Activated CD8-positive, alpha-beta memory T cell treated with anti-CD3 and anti-CD28 coated beads, Interleukin-2, amount 50 U/mL, for 1 hour (primary cell): ENCODE measurements at regions not wholly inside any gene's neighbourhood (a gene's known extent, or its start where the extent isn't known, plus 50 kb on each side); places are given as distances from the start of the nearest gene placed in this dataset.
"Not testable (repeated sequence)": the region's sequence is repeated elsewhere in the genome, so short reads cannot be mapped to it uniquely, and the experiment has no call there.

Experiments
- DNase-seq: peaks from one replicate; pipeline ENCODE4 v3.0.0-alpha.2; 2020; ENCODE audit errors: extremely low read depth

DNA sequence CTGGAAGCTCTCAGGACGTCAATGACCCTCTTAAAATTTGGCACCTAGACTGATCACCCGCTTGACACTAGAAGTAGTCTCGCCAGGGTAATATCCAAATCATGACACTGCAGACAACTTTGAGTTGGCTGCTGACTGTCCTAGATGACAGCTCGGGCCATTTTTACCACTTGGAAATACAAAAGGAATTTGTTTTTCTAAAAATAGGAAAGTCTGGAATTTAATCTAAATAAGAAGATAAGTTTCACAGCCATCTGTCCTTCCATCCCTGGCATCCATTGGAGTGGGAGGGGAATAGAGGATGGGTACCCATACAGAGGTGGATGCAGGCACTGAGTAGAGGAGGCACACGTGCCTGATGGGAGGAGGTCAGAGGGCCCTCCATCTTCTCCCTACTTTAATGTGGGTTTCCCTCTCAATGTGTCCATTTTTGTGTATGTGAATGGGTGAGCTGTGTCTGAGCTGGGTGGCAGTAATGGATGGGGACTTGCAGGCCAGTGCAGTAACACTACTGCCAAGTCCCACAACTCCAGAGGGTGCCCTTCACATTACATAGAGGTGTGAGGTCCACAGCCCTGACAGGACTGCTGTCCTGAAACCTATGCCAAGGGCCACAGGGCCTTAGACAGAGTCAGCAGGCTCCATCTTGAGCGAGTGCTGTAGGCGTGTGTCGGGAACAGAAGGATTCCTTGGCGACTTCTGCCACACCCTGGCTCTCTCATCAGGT is 104.8 kb upstream of the IPO9 start:
- no peak for DNase-seq

DNA sequence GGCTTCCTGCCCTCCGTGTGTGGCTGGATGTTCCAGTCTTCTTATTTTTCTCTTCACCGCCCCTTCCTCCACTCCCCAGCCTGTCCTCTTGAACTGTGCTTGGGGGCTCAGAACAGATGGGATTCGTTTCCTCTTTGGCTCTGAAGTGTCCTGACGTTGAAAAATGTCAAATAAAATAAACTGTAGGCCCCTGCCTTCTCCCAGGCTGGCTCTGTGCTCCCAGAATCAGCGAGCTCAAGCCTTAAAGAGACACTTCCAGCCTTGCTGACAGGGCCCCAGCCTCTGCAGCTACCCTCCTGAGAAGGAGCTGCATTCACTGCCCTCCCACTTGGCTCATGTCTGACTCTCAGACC is 104.2 kb upstream of the IPO9 start:
- no peak for DNase-seq

DNA sequence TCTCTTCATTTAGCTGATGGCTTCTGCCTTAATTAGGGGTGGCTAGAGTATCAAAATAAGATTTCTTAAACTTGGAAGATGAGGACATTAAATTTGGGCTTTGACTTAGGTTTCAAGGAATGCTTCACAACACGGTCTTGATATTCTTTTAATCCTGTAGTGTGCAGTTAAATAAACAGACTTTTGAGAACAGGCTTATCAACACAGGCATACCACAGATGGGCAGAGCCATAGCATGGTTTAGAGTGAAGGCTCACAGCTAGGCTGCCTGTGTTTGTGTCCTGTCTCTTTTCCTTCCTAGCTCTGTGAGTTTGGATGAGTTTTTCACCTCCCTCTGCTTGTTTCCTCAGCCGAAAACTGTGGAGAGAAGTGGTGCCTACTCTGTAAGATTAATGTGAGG is 102.3 kb upstream of the IPO9 start:
- DNase-seq: no peak

DNA sequence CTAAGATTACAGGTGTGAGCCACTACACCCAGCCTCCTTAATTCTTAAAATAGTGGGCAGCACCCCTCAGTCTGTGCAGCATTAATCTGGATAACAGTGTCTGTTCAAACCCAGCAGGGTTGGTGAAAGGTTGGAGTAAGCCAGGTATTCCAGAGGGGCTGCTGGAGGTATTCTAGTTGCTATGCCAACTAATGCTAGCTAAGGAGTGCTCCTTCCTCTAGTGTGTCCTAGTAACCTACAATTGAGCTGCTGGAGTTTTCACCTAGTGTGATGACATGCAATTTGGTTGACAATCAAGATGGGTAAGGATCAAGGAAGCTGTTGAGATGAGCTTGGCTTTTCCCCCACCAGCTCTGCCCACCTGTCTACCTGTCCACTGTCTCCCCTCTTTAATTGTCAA is 100.2 kb upstream of the IPO9 start:
- DNase-seq: no peak

DNA sequence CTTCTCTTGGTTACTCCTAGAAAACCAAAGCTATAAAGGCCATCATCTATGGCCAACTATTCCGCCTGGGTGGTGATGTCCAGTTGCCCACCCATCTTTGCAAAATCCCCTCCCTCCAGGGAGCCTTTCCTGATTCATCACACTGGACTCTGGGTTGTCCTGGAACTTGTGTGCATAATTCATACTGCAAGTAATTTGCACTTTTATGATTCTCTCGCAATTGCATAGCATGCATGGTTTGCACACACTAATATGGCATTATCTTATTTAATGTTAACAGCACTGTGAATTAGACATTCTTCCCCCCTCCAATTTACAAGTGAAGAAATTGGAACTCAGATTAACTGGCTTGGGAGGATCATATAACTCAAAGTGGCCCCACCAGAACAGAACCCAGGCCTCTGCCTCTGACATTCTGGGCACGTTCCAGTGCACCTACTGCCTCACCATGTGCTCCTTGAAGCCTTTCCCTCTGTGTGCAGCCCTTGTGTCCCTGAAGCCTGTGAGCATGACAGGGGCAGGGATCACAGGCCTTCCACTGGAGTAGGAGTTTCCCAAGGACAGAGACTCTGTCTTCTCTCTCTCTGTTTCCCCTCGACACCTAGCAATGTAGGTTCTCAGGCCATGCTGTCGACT is 98.9 kb upstream of the IPO9 start:
- DNase-seq: no peak

DNA sequence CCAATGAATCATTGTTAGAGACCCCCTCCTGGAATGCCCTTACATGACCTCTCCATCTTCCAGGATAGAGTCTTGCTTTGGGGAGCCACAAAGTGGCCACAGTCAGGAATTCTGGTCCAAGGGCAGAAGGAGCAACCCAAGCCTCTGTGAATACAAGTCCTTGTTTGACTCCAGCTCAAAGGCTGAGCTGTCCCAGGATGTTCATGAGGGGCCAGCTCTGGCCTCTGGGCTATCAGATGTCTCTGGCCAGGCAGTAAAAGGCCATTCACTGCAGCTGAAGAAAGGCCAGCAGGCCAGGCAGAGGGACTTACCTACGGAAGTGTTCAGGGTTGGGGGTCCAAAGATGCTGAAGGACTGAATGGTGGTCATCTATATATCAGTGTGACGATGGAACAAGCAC is 98.3 kb upstream of the IPO9 start:
- DNase-seq: no peak

DNA sequence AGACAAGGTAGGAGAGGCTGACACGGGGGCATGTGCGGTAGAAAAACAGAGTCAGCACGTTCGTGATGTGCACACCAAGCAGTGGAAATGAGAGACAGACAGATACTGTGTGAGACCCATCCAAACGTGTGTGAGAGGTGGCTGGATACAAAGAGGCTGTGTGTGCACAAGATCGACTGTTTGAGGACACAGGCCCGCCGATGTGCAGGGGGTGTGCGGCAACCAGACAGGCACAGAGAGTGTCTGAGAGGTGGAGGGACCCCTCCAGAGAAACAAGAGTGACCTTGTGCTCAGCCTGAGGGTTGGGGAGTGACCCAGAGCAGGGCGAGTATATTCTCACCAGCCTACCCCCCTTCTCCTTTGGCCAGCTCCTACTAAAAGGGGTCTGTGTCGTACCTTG is 97.8 kb upstream of the IPO9 start:
- no peak for DNase-seq

DNA sequence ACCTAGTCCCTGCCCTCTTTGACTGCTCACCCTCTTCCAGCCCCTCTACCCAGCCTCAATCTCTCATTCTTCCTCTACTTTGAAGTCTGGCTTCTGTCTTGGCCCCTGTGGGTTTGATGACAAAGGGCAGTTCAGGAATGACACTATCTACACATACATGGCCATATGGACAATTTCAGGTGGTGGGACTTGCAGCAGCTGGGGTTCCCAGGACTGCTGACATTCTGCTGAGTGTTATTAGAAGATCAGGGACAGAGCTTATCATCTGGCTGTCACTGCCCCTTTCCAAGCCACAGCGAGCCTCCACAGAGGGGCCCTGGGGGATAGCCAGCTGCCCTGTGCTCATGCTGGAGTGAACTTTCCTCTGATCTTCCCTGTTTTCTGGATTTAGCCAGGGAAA is 97.4 kb upstream of the IPO9 start:
- no peak for DNase-seq

DNA sequence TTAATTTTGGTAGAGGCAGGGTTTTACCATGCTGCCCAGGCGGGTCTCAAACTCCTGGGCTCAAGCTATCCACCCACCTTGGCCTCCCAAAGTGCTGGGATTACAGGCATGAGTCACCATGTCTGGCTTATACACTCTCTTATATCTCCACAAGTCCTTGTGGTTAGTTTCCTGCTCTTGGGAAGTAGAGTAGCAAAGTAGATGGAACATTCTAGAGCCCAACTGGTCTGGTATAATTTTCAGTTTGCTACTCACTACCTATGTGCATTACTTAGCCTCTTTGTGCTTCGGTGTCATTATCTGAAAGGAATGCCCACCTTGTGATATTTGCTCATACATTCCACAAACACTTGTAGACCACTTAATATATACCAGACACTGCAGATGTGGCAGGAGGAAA is 96.6 kb upstream of the IPO9 start:
- no peak for DNase-seq

DNA sequence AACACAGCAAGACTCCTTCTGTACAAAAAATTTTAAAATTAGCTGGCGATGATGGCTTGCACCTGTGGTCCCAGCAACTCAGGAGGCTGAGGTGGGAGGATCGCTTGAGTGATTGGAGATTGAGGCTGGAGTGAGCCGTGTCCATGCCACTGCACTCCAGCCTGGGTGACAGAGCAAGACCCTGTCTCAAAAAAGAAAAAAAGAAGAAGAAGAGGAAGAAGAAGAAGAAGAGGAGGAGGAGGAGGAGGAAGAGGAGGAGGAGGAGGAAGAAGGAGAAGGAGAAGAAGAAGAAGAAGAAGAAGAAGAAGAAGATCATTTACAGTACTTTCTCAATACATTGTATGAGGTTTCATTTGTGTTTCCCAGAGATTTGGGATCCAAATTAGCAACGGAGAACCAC is 94.7 kb upstream of the IPO9 start:
- not testable (repeated sequence) for DNase-seq

DNA sequence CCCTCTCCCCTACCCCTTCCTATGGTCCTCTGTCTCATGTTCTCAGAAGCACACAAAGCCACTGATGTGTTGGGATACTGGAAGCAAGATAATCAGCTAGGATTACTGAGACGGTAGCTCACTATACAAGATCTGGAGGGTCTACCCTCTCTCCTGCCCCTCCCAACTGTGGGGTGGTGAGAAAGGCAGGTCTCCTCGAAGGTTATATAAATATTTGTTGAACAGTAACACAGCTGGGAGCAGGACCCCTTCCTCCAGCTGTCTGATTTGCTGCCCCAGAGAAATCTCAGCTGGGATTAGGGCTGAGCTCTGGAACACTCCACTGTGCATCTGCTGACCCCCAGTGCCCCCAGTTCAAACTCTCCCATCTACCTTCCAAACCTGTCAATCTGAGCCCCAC is 94.2 kb upstream of the IPO9 start:
- no peak for DNase-seq

DNA sequence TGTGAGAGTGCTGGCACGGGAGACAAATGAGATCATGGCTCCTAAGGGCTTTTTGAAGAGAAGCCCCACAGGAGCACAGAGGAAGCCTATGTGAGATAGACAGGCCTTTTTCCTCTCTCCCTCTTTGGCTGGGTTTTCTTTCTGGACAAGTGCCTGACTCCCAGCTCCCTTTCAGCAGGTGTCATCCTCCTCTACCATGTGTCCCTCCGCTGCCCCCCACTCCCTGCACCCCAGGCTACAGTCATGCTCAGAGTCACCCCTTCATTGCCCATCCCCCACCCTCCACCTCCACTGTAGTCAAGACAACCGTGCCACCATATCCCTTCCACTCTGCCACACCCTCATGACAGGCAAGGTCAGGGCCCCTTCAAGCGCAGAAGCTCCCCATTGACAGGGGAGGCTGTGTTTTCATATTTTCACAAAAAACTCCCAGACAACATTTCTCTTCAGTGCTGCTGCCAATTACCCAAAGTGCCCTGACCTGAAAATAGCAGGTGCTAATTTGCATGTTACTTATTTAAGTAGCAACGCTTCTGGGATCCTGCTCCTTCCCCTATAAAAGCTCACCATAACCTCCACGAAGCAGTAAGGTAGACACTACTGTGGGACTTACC is 92.1 kb upstream of the IPO9 start:
- DNase-seq: no peak

DNA sequence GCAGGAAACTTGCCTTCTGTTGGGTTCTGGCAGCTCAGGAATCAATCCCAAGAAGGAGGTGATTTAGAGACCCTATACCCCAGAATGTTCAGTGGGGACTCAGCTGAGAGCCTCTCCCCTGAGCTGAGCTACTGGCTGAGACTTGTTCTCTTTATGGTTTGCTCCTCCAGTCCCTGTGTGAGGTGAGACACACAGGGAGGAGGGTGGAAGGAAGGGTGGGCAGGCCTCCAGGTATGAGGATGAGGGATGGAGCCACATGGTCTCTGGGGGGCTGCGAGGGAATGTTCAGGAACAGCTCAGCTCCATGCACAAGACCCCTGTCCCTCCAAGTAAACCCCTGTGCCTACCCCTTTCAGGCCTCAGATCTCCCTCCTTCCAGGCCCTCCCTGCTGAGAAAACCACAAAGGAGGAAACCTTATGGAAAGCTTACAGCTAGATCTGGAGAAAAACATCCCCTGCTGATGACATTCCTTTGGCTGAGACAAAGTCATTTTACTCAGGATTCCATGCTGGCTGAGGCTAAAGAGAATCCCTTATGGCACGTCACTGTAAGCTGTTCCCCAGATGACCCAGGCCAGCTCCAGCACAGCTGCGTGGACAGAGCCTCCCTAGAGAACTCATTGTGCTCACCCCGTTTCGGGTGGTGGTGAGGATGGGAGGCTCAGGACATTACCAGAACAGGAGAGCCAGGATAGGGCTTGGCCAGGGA is 91.5 kb upstream of the IPO9 start:
- no peak for DNase-seq

DNA sequence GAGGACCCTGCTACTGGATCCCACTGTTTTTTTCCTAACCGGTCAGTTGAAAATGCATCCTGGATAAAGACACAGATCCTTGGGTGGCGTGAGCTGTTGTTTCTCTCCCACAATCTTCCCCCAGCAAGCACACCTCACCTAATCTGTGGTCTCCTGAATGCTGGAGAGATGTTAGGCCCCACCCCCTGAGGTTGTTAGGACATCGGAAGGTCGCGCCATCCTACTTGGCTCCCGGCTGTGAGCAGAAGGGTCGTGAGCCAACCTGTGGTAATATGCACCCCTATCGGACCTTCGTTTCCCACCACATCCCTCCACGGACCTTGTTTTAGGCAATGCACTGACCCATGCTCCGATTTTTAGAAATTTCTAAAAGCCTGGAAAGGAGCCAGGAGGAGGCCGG is 89.9 kb upstream of the IPO9 start:
- DNase-seq: no peak

DNA sequence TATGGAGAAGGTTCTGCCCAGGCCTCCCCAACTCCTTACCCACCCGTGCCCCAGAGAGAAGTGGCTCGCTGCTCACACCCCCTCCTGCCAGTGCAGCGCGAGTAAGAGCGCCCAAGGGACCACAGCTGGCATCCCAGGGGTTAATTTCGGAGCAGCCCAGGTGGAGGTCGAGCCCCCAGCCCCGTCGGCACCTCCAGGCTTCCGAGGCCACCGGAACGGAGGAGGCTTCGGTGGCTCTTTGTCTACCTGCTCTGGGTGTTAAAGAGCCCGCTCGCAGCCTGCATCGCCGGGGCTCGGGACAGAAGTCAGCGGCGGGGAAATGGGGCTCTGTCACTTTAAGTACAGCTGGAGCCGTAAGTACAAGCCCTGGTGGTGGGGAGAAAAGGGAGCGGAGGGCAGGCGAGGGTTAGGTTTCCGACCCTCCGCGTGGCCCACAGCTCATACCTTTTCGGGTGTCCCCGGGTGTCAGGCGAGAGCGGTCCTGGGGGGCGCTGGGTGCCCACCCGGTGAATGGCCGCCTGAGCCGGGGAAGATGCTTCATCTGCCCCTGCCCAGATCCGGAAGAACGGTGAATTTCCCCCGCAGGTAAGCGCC is 89.4 kb upstream of the IPO9 start:
- DNase-seq: peak; percentile 16

DNA sequence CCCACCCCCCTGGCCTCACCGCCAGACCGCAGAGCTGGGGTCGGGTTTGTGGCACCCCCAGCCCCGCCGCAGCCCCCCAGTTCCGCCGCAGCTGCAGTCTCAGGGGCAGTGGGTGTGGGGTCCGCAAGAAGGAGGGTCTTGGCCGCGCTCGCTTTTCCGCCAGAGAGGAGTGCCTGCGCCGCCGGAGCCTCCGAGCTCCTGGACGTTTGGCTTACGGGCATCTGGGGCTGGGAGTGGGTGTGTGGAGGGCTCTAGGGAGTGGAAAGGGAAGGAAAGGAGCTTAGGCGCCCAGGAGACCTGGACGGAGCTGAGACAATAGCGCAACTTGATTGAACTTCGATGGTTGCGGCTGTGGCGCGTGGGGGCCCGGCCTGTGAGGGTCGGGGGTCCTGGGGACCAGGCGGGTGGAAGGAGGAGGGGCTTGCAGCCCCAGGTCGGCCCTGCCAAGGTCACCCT is 88.8 kb upstream of the IPO9 start:
- DNase-seq: no peak

DNA sequence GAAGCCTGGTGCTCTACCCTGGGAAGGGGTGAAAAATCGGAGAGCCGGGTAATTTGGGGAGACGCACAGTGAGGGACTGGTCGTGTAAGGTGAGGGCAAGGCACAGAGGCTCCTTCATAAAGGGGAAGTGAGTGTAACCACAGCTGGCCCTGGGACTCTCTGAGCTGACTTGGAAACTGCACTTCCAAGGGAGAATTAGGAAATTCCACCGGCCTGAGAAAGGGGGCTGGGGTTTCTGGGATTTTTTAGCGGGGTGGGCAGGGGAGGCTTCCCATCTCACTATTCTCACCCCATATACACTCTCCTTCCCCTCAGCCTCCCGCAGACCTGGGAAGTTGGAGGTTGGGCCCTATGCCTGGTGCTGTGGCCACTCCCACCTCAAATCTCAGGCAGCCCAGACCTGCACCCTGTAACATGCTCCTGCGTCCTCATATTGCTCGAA is 88.3 kb upstream of the IPO9 start:
- DNase-seq: no peak

DNA sequence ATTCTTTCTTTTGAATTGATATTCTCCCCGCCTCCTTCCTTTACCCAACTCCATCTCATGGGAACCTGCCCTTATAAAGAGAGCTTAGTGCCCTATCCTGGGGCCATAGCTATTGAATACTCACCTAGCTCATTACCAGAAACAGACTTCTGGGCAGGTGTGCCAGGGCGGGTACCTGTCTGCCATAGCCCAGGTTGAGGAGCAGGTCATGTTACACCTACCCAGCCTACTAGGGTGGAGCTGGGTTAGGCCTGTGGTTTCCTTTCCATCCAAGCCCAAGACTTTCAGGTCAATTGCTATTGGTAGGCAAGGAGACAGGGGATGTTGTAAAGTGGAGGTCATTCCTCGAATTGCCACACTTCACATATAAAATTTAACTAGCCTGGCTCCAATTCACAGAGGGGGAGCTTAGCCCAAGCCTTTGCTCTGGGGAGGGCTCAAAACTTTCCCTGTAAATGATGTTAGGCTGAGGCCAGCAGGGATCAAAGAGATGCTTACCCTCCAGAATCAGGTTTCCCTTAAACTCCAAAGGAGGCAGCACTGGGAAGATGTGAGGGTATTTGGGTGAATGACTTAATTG is 87.1 kb upstream of the IPO9 start:
- DNase-seq: no peak

DNA sequence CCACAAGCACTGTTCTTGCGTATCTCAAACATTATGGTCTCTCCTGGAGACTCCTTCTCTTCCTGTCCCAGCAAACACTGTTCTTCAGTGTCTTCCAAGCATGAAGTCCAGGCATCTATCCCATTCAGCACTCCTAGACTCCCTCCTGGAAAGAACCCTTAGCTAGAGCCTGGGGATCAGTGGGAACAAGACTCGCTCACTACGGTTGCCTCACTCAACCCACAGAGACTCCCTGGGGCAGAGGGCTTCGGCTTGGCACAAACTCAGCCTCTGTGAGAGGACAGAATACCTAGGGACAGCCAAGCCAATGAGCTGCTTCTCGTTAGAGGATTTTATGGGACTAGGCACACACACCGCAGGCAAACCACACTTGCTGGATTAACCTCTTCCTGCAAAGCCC is 86.5 kb upstream of the IPO9 start:
- no peak for DNase-seq

DNA sequence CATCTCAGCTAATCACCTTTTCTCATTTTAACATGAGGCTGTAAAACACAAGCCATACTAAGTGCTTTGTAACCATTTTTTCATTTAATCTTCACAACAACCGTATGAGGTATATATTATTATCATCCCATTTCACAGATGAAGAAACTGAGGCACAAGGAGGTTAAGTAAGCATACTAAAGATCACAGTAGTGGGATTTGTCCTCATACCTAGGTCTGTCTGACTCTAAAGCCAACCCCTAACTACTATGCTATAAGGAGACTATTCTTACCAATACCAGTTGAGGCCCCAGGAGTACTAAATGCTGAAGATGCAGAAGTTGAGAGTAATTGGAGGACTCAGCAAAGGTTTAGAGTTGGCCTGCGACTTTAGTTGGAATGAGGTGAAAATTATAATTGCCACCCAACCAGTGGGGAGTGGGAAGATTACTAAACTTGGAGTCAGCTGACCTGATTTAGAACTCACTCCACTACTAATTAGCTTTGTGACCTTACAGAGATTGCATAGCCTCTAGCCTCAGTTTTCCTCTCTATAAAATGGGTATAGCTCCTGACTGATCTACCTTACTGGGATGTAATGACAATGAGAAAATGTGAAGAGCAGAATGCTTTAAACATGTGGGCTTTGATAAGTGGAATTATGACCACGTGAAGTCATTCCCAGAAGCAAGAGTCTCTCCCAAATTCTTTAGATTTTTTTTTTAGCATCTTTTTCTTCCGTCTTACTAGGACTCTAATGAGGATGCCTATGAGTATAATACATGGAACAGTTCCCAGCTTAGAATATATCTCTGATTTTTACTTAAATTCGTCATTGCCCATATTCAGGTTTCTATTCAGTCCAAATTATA is 85.8 kb upstream of the IPO9 start:
- DNase-seq: no peak

DNA sequence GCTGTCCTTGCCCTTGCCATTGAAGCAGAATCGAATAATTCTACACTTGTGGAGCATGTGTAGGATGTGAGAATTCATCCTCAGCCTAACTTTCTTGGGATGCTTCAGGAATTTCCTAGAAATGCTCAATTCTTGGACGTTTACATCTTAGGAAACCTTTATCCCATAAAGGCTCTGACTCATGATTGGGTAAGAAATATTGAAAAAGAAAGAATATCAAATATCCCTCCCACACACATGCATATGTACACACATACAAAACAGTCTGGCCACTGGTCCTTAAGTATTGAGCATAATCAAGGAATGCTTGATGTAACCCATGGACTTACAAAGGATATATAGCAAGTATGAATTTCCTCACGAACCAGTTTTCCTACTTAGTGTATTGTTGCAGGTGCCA is 83.9 kb upstream of the IPO9 start:
- no peak for DNase-seq
